ENCODE measurements at regions not wholly inside any gene's neighbourhood (a gene's known extent, or its start where the extent isn't known, plus 50 kb on each side); places are given as distances from the start of the nearest gene placed in this dataset.

DNA sequence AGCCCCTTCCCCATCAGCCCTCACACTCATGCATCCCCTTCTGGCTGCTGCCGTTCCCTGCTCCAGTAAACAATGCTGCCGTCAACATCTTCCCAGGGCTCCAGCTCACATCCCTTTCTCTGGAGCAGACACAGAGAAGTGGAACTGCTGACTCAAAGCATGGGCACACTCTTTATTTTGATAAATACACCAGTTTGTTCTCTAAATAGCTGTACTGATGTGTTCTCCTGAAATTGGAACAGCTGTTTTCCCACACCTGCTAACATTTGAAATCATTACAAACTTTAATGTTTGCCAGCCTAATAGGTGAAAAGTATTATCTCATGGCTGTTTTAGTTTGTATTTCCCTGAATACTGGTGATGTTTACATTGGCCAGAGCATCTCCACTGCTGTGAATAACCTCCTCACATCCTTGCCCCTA lies 102.1 kb upstream of the NXT1 start:
- no peak overlapping the region for H3K27ac ChIP-seq (ENCODE audit: insufficient read depth, low read depth, low read length)
- H3K79me2 ChIP-seq (ENCODE audit: control insufficient read depth, insufficient read depth, low read length): no peaks in the 10 kb centered on the region
- H3K9me1 ChIP-seq (replicated peaks; ENCODE audit: control insufficient read depth, extremely low read depth, insufficient read depth, low read length): no peaks in the 10 kb centered on the region
- FAIRE-seq: no peak
- POLR2A ChIA-PET: no interaction called here
- no TSS peak for BruUV-seq (replicated peaks)
- no peak overlapping the region for H3K4me2 ChIP-seq (ENCODE audit: insufficient read depth, low read length)
- intact Hi-C loops (cut with micrococcal nuclease): no loop called here
- no peaks in the 10 kb centered on the region for H3K27me3 ChIP-seq (ENCODE audit: control insufficient read depth in 2 of 2, insufficient read depth in 2 of 2, low read length in 2 of 2)
- dilution Hi-C loops (cut with MboI; ENCODE audit: extremely low pct_ligation_motif_present, low sequenced_read_pairs): no loop called here
- H4K20me1 ChIP-seq (replicated peaks; ENCODE audit: control insufficient read depth, extremely low read depth, insufficient read depth, low read length): no peaks in the 10 kb centered on the region
- H3K4me1 ChIP-seq (ENCODE audit: control insufficient read depth, extremely low read depth, insufficient read depth, low read length): no peaks in the 10 kb centered on the region
- DNase-seq (ENCODE audit: low read depth, low spot score): peak; percentile 76
- H3K4me3 ChIP-seq (replicated peaks in 1 of 3; ENCODE audit: insufficient read depth in 1 of 3, low read depth in 1 of 3, low read length in 3 of 3): no peak overlapping the region
- TF ChIP-seq POLR2AphosphoS5 (IDR thresholded peaks at IDR 0.05; ENCODE audit: insufficient read depth, low read depth, low read length) (no peak), MAX (IDR thresholded peaks at IDR 0.05; ENCODE audit: insufficient read depth, insufficient read length) (no peak), POLR2A (IDR thresholded peaks at IDR 0.05; ENCODE audit: low read depth, low read length) (no peak), MYC (IDR thresholded peaks at IDR 0.05; ENCODE audit: low read depth, low read length) (no peak), EZH2 (IDR thresholded peaks at IDR 0.05; ENCODE audit: borderline replicate concordance, low read depth, low read length, severe bottlenecking) (no peak), GATA2 (IDR thresholded peaks at IDR 0.05; ENCODE audit: insufficient read depth, insufficient read length, low read depth, low read length) (no peak)
- TF ChIP-seq, protein P1, sequence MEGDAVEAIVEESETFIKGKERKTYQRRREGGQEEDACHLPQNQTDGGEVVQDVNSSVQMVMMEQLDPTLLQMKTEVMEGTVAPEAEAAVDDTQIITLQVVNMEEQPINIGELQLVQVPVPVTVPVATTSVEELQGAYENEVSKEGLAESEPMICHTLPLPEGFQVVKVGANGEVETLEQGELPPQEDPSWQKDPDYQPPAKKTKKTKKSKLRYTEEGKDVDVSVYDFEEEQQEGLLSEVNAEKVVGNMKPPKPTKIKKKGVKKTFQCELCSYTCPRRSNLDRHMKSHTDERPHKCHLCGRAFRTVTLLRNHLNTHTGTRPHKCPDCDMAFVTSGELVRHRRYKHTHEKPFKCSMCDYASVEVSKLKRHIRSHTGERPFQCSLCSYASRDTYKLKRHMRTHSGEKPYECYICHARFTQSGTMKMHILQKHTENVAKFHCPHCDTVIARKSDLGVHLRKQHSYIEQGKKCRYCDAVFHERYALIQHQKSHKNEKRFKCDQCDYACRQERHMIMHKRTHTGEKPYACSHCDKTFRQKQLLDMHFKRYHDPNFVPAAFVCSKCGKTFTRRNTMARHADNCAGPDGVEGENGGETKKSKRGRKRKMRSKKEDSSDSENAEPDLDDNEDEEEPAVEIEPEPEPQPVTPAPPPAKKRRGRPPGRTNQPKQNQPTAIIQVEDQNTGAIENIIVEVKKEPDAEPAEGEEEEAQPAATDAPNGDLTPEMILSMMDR (IDR thresholded peaks at IDR 0.05; ENCODE audit: extremely low read depth in 1 of 2, insufficient read depth in 1 of 2, low read depth in 1 of 2, low read length in 2 of 2): no peak
- CTCF ChIA-PET: interaction anchor here (1.1 to 5.7 kb wide), 4 partner anchors 9 to 557 kb away, joined by 3 to 53 read pairs (median 26); no protein-coding TSS in a partner anchor
- H3K36me3 ChIP-seq (ENCODE audit: control insufficient read depth in 2 of 2, extremely low read depth in 1 of 2, insufficient read depth in 2 of 2, low read length in 2 of 2): no peaks in the 10 kb centered on the region
- no peak overlapping the region for H3K9ac ChIP-seq (replicated peaks; ENCODE audit: extremely low read depth, insufficient read depth, low read length)
- H3K9me3 ChIP-seq (replicated peaks; ENCODE audit: control insufficient read depth, insufficient read depth, low read length): no peaks in the 10 kb centered on the region
- no peak overlapping the region for H2AFZ ChIP-seq (ENCODE audit: low read depth, low read length)

Data from endothelial cell of umbilical vein (primary cell).